Glomerular visceral epithelial cell (primary cell): ENCODE measurements at regions not wholly inside any gene's neighbourhood (a gene's known extent, or its start where the extent isn't known, plus 50 kb on each side); places are given as distances from the start of the nearest gene placed in this dataset.
"Not testable (repeated sequence)": the region's sequence is repeated elsewhere in the genome, so short reads cannot be mapped to it uniquely, and the experiment has no call there.

Experiments
- DNase-seq: peaks from one replicate; pipeline ENCODE4 v3.0.0-alpha.2; 2016; ENCODE audit errors: extremely low spot score

DNA sequence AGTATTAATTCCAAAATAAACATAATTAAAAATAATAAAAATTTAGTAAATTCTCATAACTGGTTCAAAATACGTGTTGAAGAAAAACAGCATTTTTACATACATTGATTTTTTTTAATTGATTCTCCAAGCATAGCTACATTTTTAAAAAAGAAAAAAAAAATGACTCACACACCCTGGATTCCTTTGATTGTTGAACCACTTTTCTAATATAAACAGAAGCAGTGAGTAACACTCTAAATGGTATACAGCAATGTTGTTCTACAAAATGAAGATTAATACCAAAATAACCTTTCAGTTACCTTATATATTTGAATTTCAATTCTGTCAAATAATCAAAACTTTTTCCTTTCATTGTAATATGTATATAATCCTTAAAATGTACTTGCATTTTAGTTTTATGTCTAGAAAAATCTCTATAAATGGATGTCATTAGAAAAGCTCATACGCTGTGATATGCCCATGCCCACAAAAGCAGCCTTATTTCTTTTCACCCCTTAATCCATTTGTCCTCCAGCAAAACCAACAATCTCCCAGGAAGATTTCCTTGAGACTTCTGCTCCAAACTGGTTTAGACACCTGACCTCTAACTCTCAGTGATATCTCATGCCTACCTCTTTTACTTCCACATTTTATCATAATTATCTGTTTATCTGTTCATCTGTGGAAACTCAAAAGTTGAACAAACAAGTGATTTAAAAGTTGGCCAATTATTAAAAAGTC, 246.4 kb upstream of the NR5A2 start:
- DNase-seq, result no peak

DNA sequence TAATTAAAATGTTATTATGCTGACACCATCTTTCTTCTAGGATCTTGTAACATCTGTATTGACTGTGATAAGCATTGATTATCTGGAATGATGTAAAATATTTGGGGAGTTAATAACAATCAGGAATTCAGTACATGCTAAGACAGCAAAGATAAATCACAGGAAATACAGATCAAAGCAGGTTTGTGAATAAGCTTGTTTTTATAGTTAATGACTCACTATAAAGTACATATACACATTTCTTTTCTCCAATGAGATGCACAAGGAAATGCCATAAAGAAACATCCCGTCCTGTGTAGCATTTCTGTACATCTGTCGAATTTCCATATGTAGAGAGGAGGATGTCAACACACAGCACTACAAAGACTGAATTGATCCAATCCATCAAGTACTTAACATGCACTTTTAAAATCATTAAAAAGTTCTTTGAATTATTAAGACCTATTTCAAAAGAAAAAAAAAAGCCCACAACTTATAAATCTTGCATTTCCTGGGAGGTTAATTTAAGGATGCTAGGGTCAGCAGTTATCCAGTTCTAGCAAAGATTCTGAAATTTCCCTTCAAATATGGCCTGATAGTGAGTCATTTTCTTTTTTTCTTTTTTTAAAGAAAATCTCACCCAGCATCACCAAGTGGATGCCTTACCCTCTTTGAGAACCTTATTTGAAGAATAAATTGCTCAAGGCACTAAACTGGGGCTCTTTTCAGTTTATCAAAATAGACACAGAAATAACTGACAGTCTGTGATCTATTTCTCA, 243.2 kb upstream of the NR5A2 start:
- no peak for DNase-seq

DNA sequence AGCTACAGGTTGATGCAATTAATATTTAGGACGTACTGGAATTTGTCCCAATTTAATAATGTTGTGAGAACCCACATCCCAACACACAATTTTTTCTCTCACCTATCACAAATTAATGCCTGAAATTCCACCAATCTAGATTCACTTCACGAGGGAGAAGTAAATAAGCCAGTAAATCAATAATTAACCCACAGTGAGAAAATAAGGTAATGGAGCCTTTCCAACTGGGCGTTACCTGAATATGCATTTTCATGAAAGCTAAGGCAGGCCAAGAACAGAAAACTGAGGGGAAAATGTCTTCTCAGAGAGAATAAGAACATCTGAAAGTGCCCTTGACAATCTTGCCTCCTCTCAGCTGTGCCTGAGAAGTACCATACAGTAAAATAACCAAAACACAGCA, 240.8 kb upstream of the NR5A2 start:
- no peak for DNase-seq

DNA sequence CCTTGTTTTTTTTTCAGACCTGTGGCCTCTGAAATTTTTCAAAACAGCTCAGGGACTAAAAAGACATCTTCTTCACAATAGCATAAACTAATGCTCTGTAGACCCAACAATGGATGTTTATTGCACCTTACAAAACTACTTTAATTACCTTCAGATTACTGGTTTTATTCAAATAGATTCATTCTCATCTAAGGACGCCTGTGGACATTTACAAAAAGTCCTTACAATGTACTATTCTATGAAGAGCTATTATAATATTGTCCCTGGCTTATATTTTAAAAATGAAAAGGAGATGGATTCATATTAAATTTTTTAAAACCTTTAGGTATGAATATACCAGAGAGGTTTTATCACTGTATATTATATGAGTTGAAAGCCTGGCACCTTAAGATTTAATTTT, 238.4 kb upstream of the NR5A2 start:
- no peak for DNase-seq

DNA sequence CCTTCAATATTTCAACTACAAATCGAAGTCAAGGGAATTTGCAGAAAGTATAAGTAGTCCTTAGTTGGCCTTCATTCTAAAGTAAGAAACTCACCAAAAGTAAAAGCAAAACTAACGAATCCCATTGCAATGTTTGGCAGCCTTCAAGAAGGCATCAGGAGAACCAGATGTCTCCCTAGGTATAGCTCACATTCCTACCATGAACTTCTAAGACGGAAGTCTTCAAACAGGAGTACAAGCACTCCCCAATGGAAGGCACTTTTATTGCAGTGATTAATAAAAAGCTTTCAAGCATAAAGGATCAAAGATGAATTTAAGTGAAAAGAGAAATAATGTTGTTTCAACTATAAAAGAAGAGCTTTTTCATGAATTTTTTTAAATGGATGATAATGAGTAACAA, 236.0 kb upstream of the NR5A2 start:
- DNase-seq, result no peak

DNA sequence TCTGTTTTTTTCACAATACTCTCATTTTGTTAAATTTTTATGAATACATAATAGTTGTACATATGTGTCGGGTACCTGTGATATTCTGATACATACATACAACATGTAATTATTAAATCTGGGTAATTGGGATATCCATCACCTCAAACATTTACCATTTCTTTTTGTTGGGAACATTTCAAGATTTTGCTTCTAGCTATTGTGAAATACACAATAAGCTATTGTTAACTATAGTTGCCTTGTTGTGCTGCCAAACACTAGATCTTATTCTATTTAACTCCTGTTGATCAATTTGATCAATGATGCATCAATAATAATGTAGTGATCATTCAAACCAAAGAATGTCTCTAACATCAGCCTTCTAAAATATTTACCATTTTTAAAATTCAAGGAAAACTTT, 234.6 kb upstream of the NR5A2 start:
- DNase-seq, result no peak

DNA sequence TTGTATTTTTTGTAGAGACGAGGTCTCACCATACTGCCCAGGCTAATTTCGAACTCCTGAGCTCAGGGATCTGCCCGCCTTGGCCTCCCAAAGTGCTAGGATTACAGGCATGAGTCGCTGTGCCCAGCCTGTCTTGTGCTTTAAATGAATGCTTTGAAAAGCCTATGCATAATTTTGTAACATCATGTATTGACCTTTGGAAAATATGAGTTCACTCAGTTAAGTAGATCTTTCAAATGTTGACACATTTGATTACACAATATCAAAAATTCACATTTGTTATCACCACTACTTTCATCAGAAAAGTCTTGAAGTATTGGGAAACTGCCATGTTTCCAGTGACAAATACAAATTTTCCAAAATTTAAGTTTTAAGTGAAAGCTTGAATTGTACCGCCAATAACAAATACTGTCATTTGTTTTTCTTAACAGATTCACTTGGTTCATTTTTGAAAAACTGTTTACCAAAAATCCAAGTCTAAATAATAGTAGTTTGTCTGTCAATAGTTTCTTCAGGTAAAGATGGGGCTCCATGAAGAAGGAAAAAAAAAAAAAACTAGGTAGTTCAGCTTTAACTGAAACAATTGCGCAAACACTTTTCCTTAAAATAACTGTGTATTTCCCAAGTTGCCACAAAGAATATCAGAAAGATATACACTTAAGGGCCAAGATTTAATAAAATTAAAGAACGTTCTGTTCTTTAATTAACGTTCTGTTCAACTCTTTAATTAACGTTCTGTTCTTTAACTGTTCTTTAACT, 233.2 kb upstream of the NR5A2 start:
- no peak for DNase-seq

DNA sequence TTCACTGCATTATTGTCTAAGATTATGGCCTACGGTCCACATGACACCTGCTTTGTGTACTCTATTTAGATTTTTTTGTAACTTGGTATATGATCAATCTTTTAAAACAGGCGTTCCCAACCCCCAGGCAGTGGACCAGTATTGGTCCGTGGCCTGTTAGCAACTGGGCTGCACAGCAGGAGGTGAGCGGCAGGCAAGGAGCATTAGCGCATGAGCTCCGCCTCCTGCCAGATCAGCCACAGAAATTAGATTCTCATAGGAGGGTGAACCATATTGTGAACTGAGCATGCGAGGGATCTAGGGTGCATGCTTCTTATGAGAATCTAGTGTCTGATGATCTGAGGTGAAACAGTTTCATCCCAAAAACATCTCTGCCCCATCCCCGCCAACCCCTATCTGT, 228.4 kb upstream of the NR5A2 start:
- no peak for DNase-seq

DNA sequence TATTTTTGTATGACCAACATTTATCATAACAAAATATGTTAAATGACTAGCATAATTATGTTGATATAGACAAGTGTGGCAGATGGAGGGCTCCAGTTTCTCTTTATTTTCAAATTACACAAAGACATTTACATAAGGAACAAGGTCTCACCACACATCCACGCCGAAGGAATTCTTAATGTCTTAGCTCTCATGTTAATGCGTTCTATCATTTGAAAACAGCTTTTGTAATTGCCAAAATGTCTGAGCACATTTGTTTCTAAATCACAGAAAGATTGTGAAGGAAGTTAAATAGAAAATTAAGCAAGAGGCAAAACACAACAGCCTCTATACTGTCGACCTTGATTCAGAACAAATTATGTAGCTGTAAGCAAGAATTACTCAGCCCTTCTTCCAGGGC, 223.0 kb upstream of the NR5A2 start:
- DNase-seq, result no peak

DNA sequence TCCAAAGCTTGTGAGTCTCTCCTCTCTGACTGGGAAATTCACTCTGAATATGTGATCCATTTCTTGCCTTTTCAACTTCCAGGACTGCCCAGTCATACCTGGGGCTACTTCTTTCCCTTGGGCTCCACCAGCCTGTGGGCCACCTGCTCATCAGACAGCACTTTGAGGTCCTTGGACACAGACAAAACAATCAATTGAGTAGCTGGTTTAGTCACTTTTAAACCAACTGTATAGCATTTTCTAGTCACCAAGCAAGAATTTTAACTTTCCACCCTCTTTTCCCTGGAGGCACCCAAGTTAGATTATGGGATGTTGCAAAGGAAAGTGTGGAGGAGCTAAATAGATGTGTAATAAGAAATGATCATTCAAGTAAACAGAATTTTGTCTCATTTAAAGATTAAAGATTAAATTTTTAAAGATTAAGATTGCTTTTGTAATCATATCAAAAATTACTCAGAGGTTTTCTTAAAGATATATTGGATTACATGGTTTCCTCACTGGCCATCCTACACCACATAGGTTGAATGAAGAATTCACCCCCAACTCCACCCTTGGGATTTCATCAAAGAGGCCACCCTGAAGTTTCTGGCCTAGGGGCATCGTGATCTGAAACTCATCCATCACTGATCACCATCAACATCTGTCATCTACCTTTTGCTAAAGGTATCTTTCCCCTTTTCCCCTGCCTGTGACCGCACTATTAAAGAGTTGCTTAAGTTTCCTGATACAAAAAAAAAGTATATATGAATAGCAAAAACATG, 219.2 kb upstream of the NR5A2 start:
- DNase-seq, result no peak

DNA sequence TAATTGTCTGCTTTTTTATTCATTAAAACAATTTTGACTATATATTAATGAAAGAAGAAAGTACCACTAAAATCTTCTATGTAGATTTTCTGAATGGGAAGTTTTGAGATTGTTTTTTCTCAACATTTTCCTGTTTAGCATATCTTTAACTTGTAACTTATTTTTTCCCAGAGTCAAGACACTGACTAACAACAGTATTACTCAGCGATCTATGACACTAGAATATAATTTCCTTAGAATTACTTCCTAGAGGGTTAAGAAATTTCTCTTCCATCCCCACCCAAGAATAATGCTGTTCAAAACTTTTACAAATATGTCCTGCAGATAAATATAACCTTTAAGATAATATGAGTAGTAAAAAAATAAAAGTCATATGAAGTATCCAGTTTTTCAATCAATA, 218.2 kb upstream of the NR5A2 start:
- DNase-seq, result no peak

DNA sequence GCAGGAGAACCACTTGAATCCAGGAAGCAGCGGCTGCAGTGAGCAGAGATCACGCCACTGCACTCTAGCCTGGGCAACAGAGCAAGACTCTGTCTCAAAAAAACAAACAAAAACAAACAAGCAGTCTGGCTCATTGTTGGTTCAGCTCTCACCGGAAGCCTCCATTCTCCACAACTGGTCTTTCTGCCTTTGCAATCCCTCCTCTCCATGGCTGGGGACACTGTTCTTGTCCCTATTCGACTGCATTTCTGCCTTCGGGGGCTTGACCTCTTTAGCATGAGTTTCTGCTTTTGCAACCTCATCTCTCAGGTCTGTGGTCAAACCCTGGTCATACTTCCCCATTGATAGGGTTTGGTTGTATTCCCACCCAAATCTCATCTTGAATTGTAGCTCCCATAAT, 216.3 kb upstream of the NR5A2 start:
- no peak for DNase-seq

DNA sequence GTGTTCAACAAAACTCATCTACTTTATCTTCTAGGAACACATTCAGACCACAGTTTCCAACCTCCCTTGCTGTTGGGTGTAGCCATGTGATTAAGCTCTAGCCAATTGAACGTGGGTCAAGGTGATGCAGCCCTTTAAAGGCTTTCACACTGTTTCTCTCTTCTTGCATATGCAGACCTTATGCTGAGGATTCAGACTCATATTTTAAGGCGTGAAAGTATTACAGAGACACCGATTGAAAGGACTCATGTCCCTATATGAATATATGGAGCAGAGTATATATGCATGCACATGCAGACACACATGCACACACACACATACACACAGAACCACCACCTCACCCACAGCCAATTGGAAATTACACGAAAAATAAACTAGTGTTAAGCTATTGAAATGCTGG, 214.3 kb upstream of the NR5A2 start:
- DNase-seq, result no peak

DNA sequence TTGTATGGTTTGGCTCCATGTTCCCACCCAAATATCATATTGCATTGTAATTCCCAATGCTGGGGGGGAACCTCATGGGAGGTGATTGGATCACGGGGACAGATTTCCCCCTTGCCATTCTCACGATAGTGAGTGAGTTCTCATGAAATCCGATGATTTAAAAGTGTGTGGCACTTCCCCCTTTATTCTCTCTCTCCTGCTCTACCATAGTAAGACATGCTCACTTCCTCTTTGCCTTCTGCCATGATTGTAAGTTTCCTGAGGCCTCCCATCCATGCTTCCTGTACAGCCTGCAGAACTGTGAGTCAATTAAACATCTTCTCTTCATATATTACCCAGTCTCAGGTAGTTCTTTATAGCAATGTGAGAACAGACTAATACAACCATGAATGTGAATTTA, 211.6 kb upstream of the NR5A2 start:
- DNase-seq, result no peak

DNA sequence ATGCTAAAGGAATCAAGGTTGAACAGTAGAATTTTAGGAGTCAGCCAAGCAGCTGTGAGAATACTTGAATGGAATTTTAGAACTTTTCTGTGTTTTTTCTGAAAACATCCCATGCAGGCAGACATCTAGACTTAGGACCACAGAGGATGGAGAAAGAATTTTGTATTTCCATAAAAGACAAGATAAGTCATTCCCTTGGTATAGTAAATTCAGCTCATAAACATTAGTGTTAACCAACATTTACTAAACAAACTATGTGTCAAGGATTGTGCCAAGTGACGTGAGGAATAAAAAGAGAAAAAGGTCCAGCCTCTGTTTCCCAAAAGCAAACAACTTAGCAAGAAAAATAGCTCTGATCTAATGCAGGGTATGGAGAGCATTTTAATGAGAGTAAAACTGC, 210.2 kb upstream of the NR5A2 start:
- DNase-seq, result no peak

DNA sequence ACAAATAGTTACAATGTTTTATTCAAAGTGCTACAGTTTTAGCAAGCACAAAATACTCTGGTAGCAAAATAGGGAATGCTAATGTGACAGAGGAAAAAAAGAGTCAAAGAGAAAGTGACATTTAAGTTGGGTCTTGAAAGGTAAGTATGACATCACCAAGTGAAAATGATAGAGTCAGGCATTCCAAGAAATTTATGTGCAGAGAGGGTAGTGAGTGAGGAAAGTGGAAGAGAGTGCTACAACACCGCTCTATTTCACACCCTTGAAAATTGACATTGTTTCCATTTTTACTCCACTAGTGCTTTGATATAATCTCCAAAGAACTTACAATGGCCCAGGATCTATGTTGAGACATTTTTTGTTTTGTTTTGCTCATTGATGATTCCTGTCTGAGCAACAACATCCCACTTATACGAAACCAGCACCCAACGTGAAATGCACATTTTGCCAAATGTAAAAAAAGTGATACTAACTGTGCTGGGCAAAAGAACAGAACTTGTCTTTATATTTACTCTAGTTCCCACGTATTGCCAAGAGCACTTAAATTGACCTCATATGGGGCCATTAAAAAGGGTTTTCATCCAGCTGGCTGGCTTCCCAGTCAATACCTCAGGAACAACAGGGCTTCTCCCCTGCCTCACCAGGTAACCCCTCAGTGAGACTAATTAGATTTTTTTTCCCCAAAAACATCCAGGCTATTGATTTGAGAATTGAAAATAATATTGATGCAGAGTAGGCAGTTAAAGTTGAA, 206.3 kb upstream of the NR5A2 start:
- DNase-seq, result no peak

DNA sequence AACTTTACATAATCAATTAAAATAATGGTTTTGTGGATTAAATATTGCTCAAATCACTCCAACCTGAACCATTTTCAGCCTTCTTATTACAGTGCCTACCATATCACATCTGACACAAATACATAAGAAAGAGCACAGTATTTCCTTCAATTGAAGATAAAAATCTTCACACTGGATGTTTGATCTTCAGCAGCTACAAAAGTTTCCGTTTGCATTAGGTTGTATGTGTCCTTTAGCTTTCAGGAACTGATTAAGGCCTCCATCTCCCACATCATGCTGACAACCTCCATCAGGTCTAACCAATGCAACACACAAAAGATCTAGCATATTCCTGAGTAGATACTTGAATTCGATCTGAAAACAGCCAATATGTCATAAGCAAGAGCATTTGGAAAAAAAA, 195.1 kb upstream of the NR5A2 start:
- no peak for DNase-seq

DNA sequence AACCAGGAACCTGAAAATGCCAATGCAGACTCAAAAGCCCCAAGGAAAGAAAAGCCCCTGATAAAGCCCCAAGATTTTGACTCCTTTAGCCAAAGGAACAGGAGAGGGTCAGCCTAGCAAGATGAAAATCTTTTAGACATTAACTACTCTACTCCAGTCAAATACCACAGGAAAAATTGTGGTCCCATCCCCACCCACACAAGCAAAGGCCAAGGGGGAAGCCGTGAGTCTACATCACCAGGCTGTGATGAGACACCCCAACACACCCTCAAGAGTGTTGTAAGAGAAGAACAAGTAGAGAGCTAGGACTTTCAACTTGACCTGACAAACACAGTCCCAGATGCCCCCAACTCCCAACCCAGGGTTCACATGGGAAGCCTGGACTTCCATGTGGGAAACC, 192.8 kb upstream of the NR5A2 start:
- DNase-seq, result no peak

DNA sequence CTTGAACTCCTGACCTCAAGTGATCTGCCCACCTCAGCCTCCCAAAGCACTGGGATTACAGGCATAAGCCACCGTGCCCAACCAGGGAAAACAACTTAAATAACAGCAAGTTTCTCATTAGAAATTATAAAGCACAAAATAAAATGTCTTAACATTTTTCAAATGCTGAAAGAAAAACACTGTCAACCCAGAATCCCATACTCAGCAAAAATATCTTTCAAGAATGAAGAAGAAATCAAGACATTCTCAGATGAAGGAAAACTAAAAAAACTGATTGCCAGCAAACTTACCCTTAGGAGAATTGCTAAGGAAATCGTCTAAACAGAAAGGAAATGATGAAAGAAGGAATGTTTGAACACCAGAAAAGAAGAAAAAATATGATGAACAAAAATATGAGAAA, 191.1 kb upstream of the NR5A2 start:
- DNase-seq, result no peak

DNA sequence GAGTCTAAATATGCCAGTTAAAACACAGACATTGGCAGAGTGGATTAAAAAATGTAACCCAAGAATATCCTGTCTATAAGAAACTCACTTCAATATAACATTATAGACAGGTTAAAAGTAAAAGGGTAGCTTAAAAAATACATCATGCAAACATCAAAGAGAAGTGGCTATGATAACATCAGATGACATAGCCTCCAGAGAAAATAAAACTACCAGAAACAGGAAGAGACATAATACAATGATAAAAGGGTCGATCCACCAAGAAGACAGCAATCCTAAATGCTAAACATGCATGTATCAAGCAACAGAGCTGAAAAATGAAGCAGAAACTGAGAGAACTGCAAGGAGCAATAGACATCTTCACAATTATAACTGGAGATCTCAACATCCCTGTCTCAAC, 190.2 kb upstream of the NR5A2 start:
- no peak for DNase-seq

DNA sequence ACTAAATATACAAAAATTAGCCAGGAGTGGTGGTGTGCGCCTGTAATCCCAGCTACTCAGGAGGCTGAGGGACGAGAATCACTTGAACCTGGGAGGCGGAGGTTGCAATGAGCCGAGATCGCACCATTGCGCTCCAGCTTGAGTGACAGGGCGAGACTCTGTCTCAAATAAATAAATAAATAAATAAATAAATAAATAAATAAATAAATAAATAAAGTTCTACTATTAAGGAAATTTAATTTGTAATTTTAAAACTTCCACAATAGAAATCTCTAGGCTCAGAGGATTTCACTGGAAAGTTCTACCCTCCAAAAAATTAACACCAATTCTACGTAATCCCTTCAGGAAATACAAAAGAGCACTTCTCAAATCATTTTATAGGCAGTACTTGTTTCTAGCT, 187.9 kb upstream of the NR5A2 start:
- DNase-seq, result not testable (repeated sequence)
